Posterior vena cava (tissue), 2 donors: ENCODE measurements at regions not wholly inside any gene's neighbourhood (a gene's known extent, or its start where the extent isn't known, plus 50 kb on each side); places are given as distances from the start of the nearest gene placed in this dataset.
A peak's percentile ranks its signal among the peaks of the same experiment; 100 is the strongest.

ENCODE experiments used
- DNase-seq: peaks from one replicate; pipeline ENCODE4 v3.0.0-alpha.2; 2020; ENCODE audit warnings: low spot score
- intact Hi-C, 2 donors: fragments of 100-400 bp; cut with DNase I; formaldehyde crosslinking; loops; one replicate each; pipeline versions ENCODE4 v1.14.1 to v1.14.2; 2022 to 2023
- donor health status: DM: yes; HTN: yes; CAD: no.
- donor health status: DM: yes; HTN: yes; CAD: no.

- no peak for DNase-seq
- intact Hi-C loops = loop anchor here (10.0 kb wide), 2 partner anchors 205 to 215 kb away; partner anchors contain the start of gene CEP43 (in 1 of the 2)
Observed at GRCh38 chr6:166779963-166780683, 153.1 kb upstream of the RPS6KA2 start.

- peak; percentile 40 for DNase-seq
- intact Hi-C loops = loop anchor here in 1 of 2 donors (10.0 kb wide), 1 partner anchor 205 kb away; no protein-coding TSS in a partner anchor
Observed at GRCh38 chr6:166779381-166779780, 152.3 kb upstream of the RPS6KA2 start.

GRCh38 chr6:166778776-166779175 lies 151.7 kb upstream of the RPS6KA2 start:
- no peak for DNase-seq
- intact Hi-C loops = loop anchor here in 1 of 2 donors (10.0 kb wide), 1 partner anchor 206 kb away; no protein-coding TSS in a partner anchor

GRCh38 chr6:166778046-166778445 lies 151.0 kb upstream of the RPS6KA2 start:
- intact Hi-C loops = loop anchor here in 1 of 2 donors (10.0 kb wide), 1 partner anchor 207 kb away; no protein-coding TSS in a partner anchor

GRCh38 chr6:166777096-166777630 lies 150.1 kb upstream of the RPS6KA2 start:
- no peak for DNase-seq
- intact Hi-C loops = loop anchor here in 1 of 2 donors (10.0 kb wide), 1 partner anchor 208 kb away; no protein-coding TSS in a partner anchor

More at GRCh38 chr6:166778046-166778445, 151.0 kb upstream of the RPS6KA2 start:
- no peak for DNase-seq

GRCh38 chr6:166776571-166776970 lies 149.5 kb upstream of the RPS6KA2 start:
- no peak for DNase-seq
- intact Hi-C loops = loop anchor here in 1 of 2 donors (10.0 kb wide), 1 partner anchor 208 kb away; no protein-coding TSS in a partner anchor

- intact Hi-C loops = loop anchor here in 1 of 2 donors (10.0 kb wide), 1 partner anchor 209 kb away; no protein-coding TSS in a partner anchor
- no peak for DNase-seq
Observed at GRCh38 chr6:166775923-166776220, 148.8 kb upstream of the RPS6KA2 start.

GRCh38 chr6:166775180-166775922 lies 148.3 kb upstream of the RPS6KA2 start:
- intact Hi-C loops = loop anchor here in 1 of 2 donors (10.0 kb wide), 1 partner anchor 209 kb away; no protein-coding TSS in a partner anchor
- peak; percentile 80 for DNase-seq

GRCh38 chr6:166774770-166775169 lies 147.7 kb upstream of the RPS6KA2 start:
- intact Hi-C loops = loop anchor here in 1 of 2 donors (10.0 kb wide), 1 partner anchor 210 kb away; no protein-coding TSS in a partner anchor
- no peak for DNase-seq

- intact Hi-C loops = loop anchor here in 1 of 2 donors (10.0 kb wide), 1 partner anchor 211 kb away; no protein-coding TSS in a partner anchor
Observed at GRCh38 chr6:166774292-166774691, 147.2 kb upstream of the RPS6KA2 start.

GRCh38 chr6:166772518-166772917 lies 145.5 kb upstream of the RPS6KA2 start:
- intact Hi-C loops = loop anchor here in 1 of 2 donors (10.0 kb wide), 1 partner anchor 212 kb away; no protein-coding TSS in a partner anchor
- DNase-seq = peak; percentile 43

More at GRCh38 chr6:166774292-166774691, 147.2 kb upstream of the RPS6KA2 start:
- peak; percentile 46 for DNase-seq

- peak; percentile 64 for DNase-seq
- intact Hi-C loops = loop anchor here in 1 of 2 donors (10.0 kb wide), 1 partner anchor 213 kb away; no protein-coding TSS in a partner anchor
Observed at GRCh38 chr6:166771701-166772100, 144.7 kb upstream of the RPS6KA2 start.

- DNase-seq = no peak
- intact Hi-C loops = loop anchor here in 1 of 2 donors (10.0 kb wide), 1 partner anchor 214 kb away; no protein-coding TSS in a partner anchor
Observed at GRCh38 chr6:166770216-166771116, 143.4 kb upstream of the RPS6KA2 start.

GRCh38 chr6:166769648-166770047 lies 142.6 kb upstream of the RPS6KA2 start:
- intact Hi-C loops = loop anchor here in 1 of 2 donors (10.0 kb wide), 1 partner anchor 215 kb away; no protein-coding TSS in a partner anchor
- DNase-seq = no peak

GRCh38 chr6:166768761-166769160 lies 141.7 kb upstream of the RPS6KA2 start:
- intact Hi-C loops = no loop called here
- DNase-seq = no peak

- DNase-seq = no peak
- intact Hi-C loops = no loop called here
Observed at GRCh38 chr6:166767230-166767629, 140.2 kb upstream of the RPS6KA2 start.

GRCh38 chr6:166766769-166767168 lies 139.7 kb upstream of the RPS6KA2 start:
- intact Hi-C loops = no loop called here
- no peak for DNase-seq

GRCh38 chr6:166765234-166765541 lies 138.1 kb upstream of the RPS6KA2 start:
- intact Hi-C loops = no loop called here
- DNase-seq = no peak
